Mesenchymal stem cell (in vitro differentiated cells and primary cell): ENCODE measurements at regions not wholly inside any gene's neighbourhood (a gene's known extent, or its start where the extent isn't known, plus 50 kb on each side); places are given as distances from the start of the nearest gene placed in this dataset.

Experiments used
- DNase-seq: peaks from one replicate; pipeline ENCODE4 v3.0.0-alpha.2; 2013
- H2AFZ ChIP-seq: one replicate; pipeline ENCODE4 v1.6.1; 2013; ENCODE audit warnings: low read depth, mild to moderate bottlenecking, control low read depth, inconsistent platforms, low read length, moderate library complexity
- H2AK5ac ChIP-seq: 2 replicates; pipeline ENCODE4 v1.6.1; 2013; ENCODE audit warnings: low read length, moderate library complexity, mild to moderate bottlenecking, inconsistent platforms; ENCODE audit not compliant: severe bottlenecking
- H2BK120ac ChIP-seq: one replicate; pipeline ENCODE4 v1.6.1; 2013; ENCODE audit warnings: low read depth, mild to moderate bottlenecking, inconsistent platforms, low read length, moderate library complexity
- H2BK12ac ChIP-seq, 2 experiments: one replicate each; pipeline ENCODE4 v1.6.1; 2013; ENCODE audit warnings: inconsistent platforms in 2 of 2, low read length in 2 of 2, mild to moderate bottlenecking in 2 of 2, moderate library complexity in 2 of 2, control low read depth in 1 of 2
- H2BK15ac ChIP-seq: one replicate; pipeline ENCODE4 v1.6.1; 2013; ENCODE audit warnings: mild to moderate bottlenecking, low read depth, inconsistent platforms; ENCODE audit not compliant: poor library complexity, severe bottlenecking
- H2BK5ac ChIP-seq: 2 replicates; pipeline ENCODE4 v1.6.1; 2013; ENCODE audit warnings: low read depth, mild to moderate bottlenecking, low read length, control low read depth, inconsistent platforms; ENCODE audit not compliant: poor library complexity, severe bottlenecking
- H3K14ac ChIP-seq, 2 experiments: one replicate each; pipeline ENCODE4 v1.6.1; 2013; ENCODE audit warnings: inconsistent platforms in 2 of 2, low read length in 2 of 2, control low read depth in 1 of 2, mild to moderate bottlenecking in 1 of 2, moderate library complexity in 1 of 2
- H3K18ac ChIP-seq, 2 experiments: one replicate each; pipeline ENCODE4 v1.6.1; 2013; ENCODE audit warnings: inconsistent platforms in 2 of 2, low read length in 2 of 2, control low read depth in 1 of 2, low read depth in 1 of 2, mild to moderate bottlenecking in 1 of 2
- H3K23ac ChIP-seq, 2 experiments: one replicate each; pipeline ENCODE4 v1.6.1; 2013; ENCODE audit warnings: inconsistent platforms in 2 of 2, low read length in 2 of 2, mild to moderate bottlenecking in 2 of 2, moderate library complexity in 2 of 2, control low read depth in 1 of 2
- H3K27ac ChIP-seq: 2 replicates; pipeline ENCODE4 v1.5.1; 2013; ENCODE audit warnings: mild to moderate bottlenecking, moderate library complexity, low read length, control low read depth, inconsistent platforms; ENCODE audit not compliant: poor library complexity, severe bottlenecking
- H3K27me3 ChIP-seq, 2 experiments: 2 replicates each; pipeline versions ENCODE4 v1.6.1 to v1.7.0; 2013; ENCODE audit warnings: low read length in 2 of 2, mild to moderate bottlenecking in 2 of 2, moderate library complexity in 2 of 2, control low read depth in 1 of 2, inconsistent platforms in 1 of 2; ENCODE audit not compliant: control insufficient read depth in 1 of 2, insufficient read depth in 1 of 2
- H3K36me3 ChIP-seq, 2 experiments: 2 replicates each; pipeline versions ENCODE4 v1.6.1 to v1.7.0; 2013; ENCODE audit warnings: low read length in 2 of 2, control low read depth in 1 of 2, inconsistent platforms in 1 of 2, low read depth in 1 of 2, mild to moderate bottlenecking in 1 of 2; ENCODE audit not compliant: insufficient read depth in 2 of 2, control insufficient read depth in 1 of 2
- H3K4ac ChIP-seq, 2 experiments: one replicate each; pipeline ENCODE4 v1.6.1; 2013; ENCODE audit warnings: inconsistent platforms in 2 of 2, low read length in 2 of 2, mild to moderate bottlenecking in 2 of 2, moderate library complexity in 2 of 2, control low read depth in 1 of 2, low read depth in 1 of 2
- H3K4me1 ChIP-seq: 2 replicates; pipeline ENCODE4 v1.6.1; 2013; ENCODE audit warnings: low read depth, low read length, control low read depth; ENCODE audit not compliant: control insufficient read depth, insufficient read depth
- H3K4me2 ChIP-seq: 2 replicates; pipeline ENCODE4 v1.6.1; 2013; ENCODE audit warnings: low read length, mild to moderate bottlenecking, inconsistent platforms; ENCODE audit not compliant: poor library complexity, severe bottlenecking
- H3K4me3 ChIP-seq, 2 experiments: 2 replicates each; pipeline versions ENCODE4 v1.5.1 to v1.7.0; 2013; ENCODE audit warnings: low read length in 2 of 2, mild to moderate bottlenecking in 2 of 2, control low read depth in 1 of 2, low read depth in 1 of 2; ENCODE audit not compliant: insufficient read depth in 1 of 2
- H3K79me1 ChIP-seq: replicated peaks from 2 replicates; pipeline ENCODE4 v1.6.1; 2013; ENCODE audit warnings: mild to moderate bottlenecking, control low read depth, low read length, inconsistent platforms; ENCODE audit not compliant: poor library complexity, severe bottlenecking
- H3K9ac ChIP-seq: 2 replicates; pipeline ENCODE4 v1.7.0; 2013; ENCODE audit warnings: mild to moderate bottlenecking, low read length, moderate library complexity
- H3K9me3 ChIP-seq: 2 replicates; pipeline ENCODE4 v1.7.0; 2013; ENCODE audit warnings: mild to moderate bottlenecking, low read length; ENCODE audit not compliant: control insufficient read depth
- H4K8ac ChIP-seq: one replicate; pipeline ENCODE4 v1.6.1; 2013; ENCODE audit warnings: inconsistent platforms, mild to moderate bottlenecking, low read length, moderate library complexity
- H4K91ac ChIP-seq: one replicate; pipeline ENCODE4 v1.6.1; 2013; ENCODE audit warnings: mild to moderate bottlenecking, low read length, inconsistent platforms
- WGBS: methylation state at CpG from one replicate; pipeline ENCODE4 v1.1.7; 2013; ENCODE audit warnings: mixed read lengths; 5-methylcytosine and 5-hydroxymethylcytosine counted together

DNA sequence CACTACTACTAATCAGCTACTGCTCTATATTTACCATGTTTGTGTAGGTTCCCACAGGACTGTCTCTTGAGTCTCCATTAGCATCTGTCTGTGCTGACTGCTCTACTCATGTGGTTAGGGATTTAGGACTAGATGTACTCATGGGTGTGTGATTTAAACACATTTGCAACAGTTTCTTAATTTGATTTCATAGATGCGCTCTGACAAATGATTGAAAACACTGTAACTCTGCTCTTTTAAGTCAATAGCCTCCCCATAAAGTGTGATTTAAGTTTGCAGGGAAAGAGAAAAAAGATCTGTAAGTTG is 809.3 kb downstream of the NCAM2 start:
- no peak overlapping the region for H2BK5ac ChIP-seq
- H2BK15ac ChIP-seq: no peak overlapping the region
- H3K4me2 ChIP-seq: no peak overlapping the region
- H2AFZ ChIP-seq: no peak overlapping the region
- no peak overlapping the region for H4K8ac ChIP-seq
- H3K23ac ChIP-seq: no peak overlapping the region
- no peaks in the 10 kb centered on the region for H3K9me3 ChIP-seq
- no peak overlapping the region for H3K4ac ChIP-seq
- H3K27ac ChIP-seq: no peak overlapping the region
- H4K91ac ChIP-seq: no peak overlapping the region
- H2BK12ac ChIP-seq: no peak overlapping the region
- H3K79me1 ChIP-seq: no peaks in the 10 kb centered on the region
- no peaks in the 10 kb centered on the region for H3K27me3 ChIP-seq
- H3K14ac ChIP-seq: no peak overlapping the region
- no peak for DNase-seq
- no peak overlapping the region for H2BK120ac ChIP-seq
- H3K4me1 ChIP-seq: no peaks in the 10 kb centered on the region
- H3K4me3 ChIP-seq: no peak overlapping the region
- no CpG with 5 or more reads among the region's 1 CpG for WGBS
- no peak overlapping the region for H3K18ac ChIP-seq
- H3K36me3 ChIP-seq: no peaks in the 10 kb centered on the region
- H2AK5ac ChIP-seq: no peak overlapping the region
- no peak overlapping the region for H3K9ac ChIP-seq

DNA sequence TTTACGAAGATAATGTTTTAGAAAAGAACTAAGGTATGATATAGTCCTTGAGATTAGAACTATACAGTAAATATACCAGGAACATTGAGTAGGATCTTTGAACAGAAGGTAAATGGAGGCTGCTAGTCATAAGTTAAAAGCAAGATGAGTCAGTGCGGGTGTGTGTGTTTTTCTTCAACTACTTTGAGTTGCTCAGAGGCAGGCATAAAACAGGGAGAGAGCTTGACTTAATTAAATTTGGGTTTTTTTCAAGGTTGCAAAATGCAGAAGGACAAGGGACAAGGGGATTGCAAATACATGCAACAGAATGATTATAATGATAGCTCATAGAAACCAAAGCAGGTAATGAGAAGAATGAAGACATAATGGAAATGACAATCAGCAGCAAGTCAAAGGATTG is 815.1 kb downstream of the NCAM2 start:
- Histone ChIP-seq H3K4ac (no peak overlapping the region), H3K18ac (no peak overlapping the region), H3K4me3 (no peak overlapping the region), H4K91ac (no peak overlapping the region), H3K9me3 (no peaks in the 10 kb centered on the region), H2BK120ac (no peak overlapping the region), H2BK12ac (no peak overlapping the region), H3K79me1 (no peaks in the 10 kb centered on the region), H3K4me1 (no peaks in the 10 kb centered on the region), H3K9ac (no peak overlapping the region), H3K23ac (no peak overlapping the region), H3K14ac (no peak overlapping the region), H2AK5ac (no peak overlapping the region), H3K27me3 (no peaks in the 10 kb centered on the region), H3K27ac (no peak overlapping the region), H3K36me3 (no peaks in the 10 kb centered on the region), H2BK15ac (no peak overlapping the region), H3K4me2 (no peak overlapping the region), H4K8ac (no peak overlapping the region), H2BK5ac (no peak overlapping the region), H2AFZ (no peak overlapping the region)
- WGBS: 77% methylated on average over 2 of the region's 2 CpGs
- DNase-seq: no peak

DNA sequence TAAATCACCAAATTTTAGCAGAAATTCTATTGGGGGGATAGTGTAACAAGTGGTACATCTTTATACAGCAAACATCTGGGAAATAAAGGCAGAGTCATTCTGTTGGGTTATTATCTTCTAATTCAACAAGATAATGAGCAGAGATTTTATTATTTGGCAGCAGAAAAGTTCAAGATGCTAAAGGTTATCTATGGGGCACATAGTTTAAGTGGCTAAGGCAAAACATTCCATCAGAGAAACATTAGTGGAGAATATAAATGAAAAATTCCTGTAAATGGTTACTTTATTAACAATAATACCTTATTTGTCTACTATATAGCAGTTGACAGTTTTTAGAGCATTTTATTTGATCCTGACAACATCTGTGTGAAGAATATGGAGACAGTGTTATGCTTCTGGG is 815.7 kb downstream of the NCAM2 start:
- Histone ChIP-seq H4K8ac (no peak overlapping the region), H3K23ac (no peak overlapping the region), H3K9ac (no peak overlapping the region), H3K14ac (no peak overlapping the region), H3K4me1 (no peaks in the 10 kb centered on the region), H3K4me2 (no peak overlapping the region), H2BK12ac (no peak overlapping the region), H2AK5ac (no peak overlapping the region), H3K4me3 (no peak overlapping the region), H3K27me3 (no peaks in the 10 kb centered on the region), H2AFZ (no peak overlapping the region), H3K9me3 (no peaks in the 10 kb centered on the region), H3K79me1 (no peaks in the 10 kb centered on the region), H4K91ac (no peak overlapping the region), H2BK5ac (no peak overlapping the region), H3K18ac (no peak overlapping the region), H2BK120ac (no peak overlapping the region), H3K4ac (no peak overlapping the region), H3K36me3 (no peaks in the 10 kb centered on the region), H2BK15ac (no peak overlapping the region), H3K27ac (no peak overlapping the region)
- no peak for DNase-seq

DNA sequence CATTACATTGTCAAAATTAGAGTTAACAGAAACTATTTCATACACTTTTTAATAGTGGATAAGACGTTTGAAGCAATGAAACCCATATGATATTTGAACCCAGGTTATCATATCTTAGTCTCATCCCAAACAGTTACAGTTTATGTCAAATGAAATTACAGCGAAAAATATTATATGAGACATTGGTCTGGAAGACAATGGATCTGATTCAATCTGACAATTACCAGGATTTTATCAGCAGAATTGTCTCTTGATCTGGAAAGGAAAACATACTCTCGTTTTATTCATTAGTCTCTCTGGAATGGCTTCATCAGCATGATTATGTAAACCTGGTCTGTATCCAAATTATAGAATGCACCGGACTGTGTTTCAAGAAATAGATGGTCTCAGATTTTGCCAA is 818.6 kb downstream of the NCAM2 start:
- Histone ChIP-seq H3K18ac (no peak overlapping the region), H3K14ac (no peak overlapping the region), H2AFZ (no peak overlapping the region), H3K27ac (no peak overlapping the region), H2BK5ac (no peak overlapping the region), H3K36me3 (no peaks in the 10 kb centered on the region), H4K8ac (no peak overlapping the region), H3K4me3 (no peak overlapping the region), H3K9me3 (no peaks in the 10 kb centered on the region), H4K91ac (no peak overlapping the region), H3K27me3 (no peaks in the 10 kb centered on the region), H2BK120ac (no peak overlapping the region), H3K4ac (no peak overlapping the region), H3K4me2 (no peak overlapping the region), H2BK15ac (no peak overlapping the region), H3K79me1 (no peaks in the 10 kb centered on the region), H2AK5ac (no peak overlapping the region), H2BK12ac (no peak overlapping the region), H3K9ac (no peak overlapping the region), H3K23ac (no peak overlapping the region), H3K4me1 (no peaks in the 10 kb centered on the region)
- DNase-seq: no peak
- WGBS: 73% methylated on average over 2 of the region's 4 CpGs
